CD14-positive monocyte (primary cell): ENCODE measurements at regions not wholly inside any gene's neighbourhood (a gene's known extent, or its start where the extent isn't known, plus 50 kb on each side); places are given as distances from the start of the nearest gene placed in this dataset.
A peak's percentile ranks its signal among the peaks of the same experiment; 100 is the strongest.

Experiments
- DNase-seq, 3 donors: peaks; one replicate each; pipeline ENCODE4 v3.0.0-alpha.2; 2011 to 2022
- H2AFZ ChIP-seq: 2 replicates; pipeline ENCODE4 v1.6.0; 2012; ENCODE audit warnings: mild to moderate bottlenecking, low read depth, low read length, inconsistent platforms; ENCODE audit not compliant: insufficient read depth, poor library complexity, severe bottlenecking
- H3K27ac ChIP-seq, 2 donors: 1 replicate in 1 of 2; 2 replicates in 1 of 2; pipeline ENCODE4 v1.5.1; 2012 to 2013; ENCODE audit warnings: low read length in 2 of 2, control low read depth in 1 of 2, inconsistent platforms in 1 of 2, low read depth in 1 of 2, mild to moderate bottlenecking in 1 of 2
- H3K27me3 ChIP-seq, 2 donors: one replicate each; pipeline versions ENCODE4 v1.6.0 to v1.6.1; 2011 to 2013; ENCODE audit warnings: low read length in 2 of 2; ENCODE audit not compliant: control insufficient read depth in 2 of 2, insufficient read depth in 2 of 2
- H3K36me3 ChIP-seq, 2 donors: replicated peaks in 1 of 2; 1 replicate in 1 of 2; 2 replicates in 1 of 2; pipeline versions ENCODE4 v1.5.1 to v1.6.1; 2012 to 2013; ENCODE audit warnings: low read length in 2 of 2, control low read depth in 1 of 2, inconsistent platforms in 1 of 2, mild to moderate bottlenecking in 1 of 2; ENCODE audit not compliant: insufficient read depth in 2 of 2, control insufficient read depth in 1 of 2
- H3K4me1 ChIP-seq, 2 donors: 1 replicate in 1 of 2; 2 replicates in 1 of 2; pipeline versions ENCODE4 v1.5.1 to v1.6.1; 2012 to 2013; ENCODE audit warnings: low read length in 2 of 2, control low read depth in 1 of 2, inconsistent platforms in 1 of 2, mild to moderate bottlenecking in 1 of 2, moderate library complexity in 1 of 2; ENCODE audit not compliant: insufficient read depth in 2 of 2, control insufficient read depth in 1 of 2
- H3K4me2 ChIP-seq: replicated peaks from 2 replicates; pipeline ENCODE3; 2012; ENCODE audit warnings: low read length, moderate library complexity, mild to moderate bottlenecking; ENCODE audit not compliant: poor library complexity, severe bottlenecking; ENCODE audit errors: extremely low read depth
- H3K4me3 ChIP-seq, 3 experiments: fragments of 200-600 bp in 1 of 3; sonication (generic) in 1 of 3; replicated peaks in 1 of 3; 1 replicate in 2 of 3; 2 replicates in 1 of 3; pipeline ENCODE4 v1.5.1; 2011 to 2013; ENCODE audit warnings: low read length in 3 of 3, mild to moderate bottlenecking in 3 of 3, control low read depth in 2 of 3, low read depth in 2 of 3, inconsistent platforms in 1 of 3, moderate library complexity in 1 of 3
- H3K79me2 ChIP-seq: 2 replicates; pipeline ENCODE4 v1.6.0; 2012; ENCODE audit warnings: mild to moderate bottlenecking, control low read depth, inconsistent platforms, low read length, moderate library complexity; ENCODE audit not compliant: insufficient read depth
- H3K9ac ChIP-seq: 2 replicates; pipeline ENCODE4 v1.6.0; 2017; ENCODE audit warnings: low read length, mild to moderate bottlenecking; ENCODE audit not compliant: insufficient read depth, poor library complexity, severe bottlenecking
- H3K9me3 ChIP-seq, 2 donors: replicated peaks in 1 of 2; 1 replicate in 1 of 2; 2 replicates in 1 of 2; pipeline versions ENCODE4 v1.5.1 to v1.6.1; 2012 to 2013; ENCODE audit warnings: low read length in 2 of 2, control low read depth in 1 of 2; ENCODE audit not compliant: control insufficient read depth in 1 of 2, insufficient read depth in 1 of 2
- H4K20me1 ChIP-seq: 2 replicates; pipeline ENCODE4 v1.6.0; 2012; ENCODE audit warnings: mild to moderate bottlenecking, low read length, control low read depth, moderate library complexity; ENCODE audit not compliant: insufficient read depth
- H3K27ac Mint-ChIP-seq, 7 donors: one replicate each; pipeline ENCODE4 v1.8.0; 2020; ENCODE audit warnings: mild to moderate bottlenecking in 7 of 7, mixed read lengths in 7 of 7, moderate library complexity in 6 of 7, inconsistent platforms in 2 of 7
- H3K27me3 Mint-ChIP-seq, 3 donors: one replicate each; pipeline ENCODE4 v1.8.0; 2021 to 2022; ENCODE audit warnings: low read depth in 3 of 3, mild to moderate bottlenecking in 3 of 3, mixed read lengths in 3 of 3, moderate library complexity in 3 of 3, inconsistent platforms in 1 of 3
- H3K36me3 Mint-ChIP-seq, 2 donors: one replicate each; pipeline ENCODE4 v1.8.0; 2020; ENCODE audit warnings: mixed read lengths in 2 of 2, inconsistent platforms in 1 of 2, mild to moderate bottlenecking in 1 of 2
- H3K4me1 Mint-ChIP-seq: one replicate; pipeline ENCODE4 v1.8.0; 2020; ENCODE audit warnings: mild to moderate bottlenecking, mixed read lengths
- H3K4me3 Mint-ChIP-seq, 2 donors: one replicate each; pipeline ENCODE4 v1.8.0; 2020; ENCODE audit warnings: mild to moderate bottlenecking in 2 of 2, mixed read lengths in 2 of 2, moderate library complexity in 1 of 2
- H3K9me3 Mint-ChIP-seq, 7 donors: one replicate each; pipeline ENCODE4 v1.8.0; 2020 to 2022; ENCODE audit warnings: mixed read lengths in 7 of 7, mild to moderate bottlenecking in 6 of 7, moderate library complexity in 6 of 7, inconsistent platforms in 2 of 7
- WGBS: methylation state at CpG from one replicate; pipeline ENCODE4 v1.1.5; 2013; ENCODE audit warnings: missing lambda C conversion rate; ENCODE audit not compliant: insufficient coverage; 5-methylcytosine and 5-hydroxymethylcytosine counted together
- intact Hi-C, 2 donors: fragments of 100-400 bp; cut with micrococcal nuclease; formaldehyde crosslinking; loops; one replicate each; pipeline versions ENCODE4 v1.15.0 to v1.15.1; 2023
- TF ChIP-seq, protein P1 (sequence below): fragments of 200-600 bp; IDR thresholded peaks from one replicate; pipeline ENCODE4 v1.8.0; 2022; ENCODE audit warnings: antibody characterized with exemption, mild to moderate bottlenecking

DNA sequence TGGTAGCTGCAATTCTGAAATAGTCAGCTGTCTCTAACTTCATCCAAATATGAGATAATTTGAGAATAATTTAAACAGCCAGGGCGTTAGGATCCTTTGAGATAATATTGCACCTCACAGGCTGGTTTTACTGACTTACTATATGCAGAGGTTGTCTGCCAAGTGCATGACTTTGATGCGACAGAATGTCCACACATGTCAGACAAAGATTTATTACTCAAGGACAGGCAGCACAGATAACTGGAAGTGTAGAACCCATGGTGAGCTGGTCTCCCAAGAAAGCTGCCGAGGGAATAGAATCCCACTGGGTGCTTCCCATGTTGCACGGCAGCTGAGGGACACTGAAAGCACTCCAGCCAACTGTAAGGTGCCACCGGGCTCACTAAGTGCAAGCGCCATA lies 166.2 kb upstream of the GALNTL6 start:
- Mint-ChIP-seq H3K9me3 (peaks cover 0 to 11% (median 2%) of the 10 kb centered on the region in 7 donors), H3K27me3 (no peaks in the 10 kb centered on the region), H3K4me1 (peaks cover 13% of the 10 kb centered on the region), H3K27ac (no peak overlapping the region), H3K36me3 (no peaks in the 10 kb centered on the region), H3K4me3 (no peak overlapping the region)
- Histone ChIP-seq H3K4me1 (no peaks in the 10 kb centered on the region), H3K4me2 (no peak overlapping the region), H3K36me3 (no peaks in the 10 kb centered on the region), H3K9ac (no peak overlapping the region), H3K27ac (no peak overlapping the region), H3K4me3 (no peak overlapping the region), H3K27me3 (no peaks in the 10 kb centered on the region), H3K79me2 (no peaks in the 10 kb centered on the region), H3K9me3 (peaks cover 0 to 8% of the 10 kb centered on the region in 2 donors), H4K20me1 (no peaks in the 10 kb centered on the region), H2AFZ (no peak overlapping the region)
- 92% methylated on average over 5 of the region's 6 CpGs for WGBS
- DNase-seq: no peak
- TF ChIP-seq, protein P1, sequence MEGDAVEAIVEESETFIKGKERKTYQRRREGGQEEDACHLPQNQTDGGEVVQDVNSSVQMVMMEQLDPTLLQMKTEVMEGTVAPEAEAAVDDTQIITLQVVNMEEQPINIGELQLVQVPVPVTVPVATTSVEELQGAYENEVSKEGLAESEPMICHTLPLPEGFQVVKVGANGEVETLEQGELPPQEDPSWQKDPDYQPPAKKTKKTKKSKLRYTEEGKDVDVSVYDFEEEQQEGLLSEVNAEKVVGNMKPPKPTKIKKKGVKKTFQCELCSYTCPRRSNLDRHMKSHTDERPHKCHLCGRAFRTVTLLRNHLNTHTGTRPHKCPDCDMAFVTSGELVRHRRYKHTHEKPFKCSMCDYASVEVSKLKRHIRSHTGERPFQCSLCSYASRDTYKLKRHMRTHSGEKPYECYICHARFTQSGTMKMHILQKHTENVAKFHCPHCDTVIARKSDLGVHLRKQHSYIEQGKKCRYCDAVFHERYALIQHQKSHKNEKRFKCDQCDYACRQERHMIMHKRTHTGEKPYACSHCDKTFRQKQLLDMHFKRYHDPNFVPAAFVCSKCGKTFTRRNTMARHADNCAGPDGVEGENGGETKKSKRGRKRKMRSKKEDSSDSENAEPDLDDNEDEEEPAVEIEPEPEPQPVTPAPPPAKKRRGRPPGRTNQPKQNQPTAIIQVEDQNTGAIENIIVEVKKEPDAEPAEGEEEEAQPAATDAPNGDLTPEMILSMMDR: no peak
- intact Hi-C loops: no loop called here

DNA sequence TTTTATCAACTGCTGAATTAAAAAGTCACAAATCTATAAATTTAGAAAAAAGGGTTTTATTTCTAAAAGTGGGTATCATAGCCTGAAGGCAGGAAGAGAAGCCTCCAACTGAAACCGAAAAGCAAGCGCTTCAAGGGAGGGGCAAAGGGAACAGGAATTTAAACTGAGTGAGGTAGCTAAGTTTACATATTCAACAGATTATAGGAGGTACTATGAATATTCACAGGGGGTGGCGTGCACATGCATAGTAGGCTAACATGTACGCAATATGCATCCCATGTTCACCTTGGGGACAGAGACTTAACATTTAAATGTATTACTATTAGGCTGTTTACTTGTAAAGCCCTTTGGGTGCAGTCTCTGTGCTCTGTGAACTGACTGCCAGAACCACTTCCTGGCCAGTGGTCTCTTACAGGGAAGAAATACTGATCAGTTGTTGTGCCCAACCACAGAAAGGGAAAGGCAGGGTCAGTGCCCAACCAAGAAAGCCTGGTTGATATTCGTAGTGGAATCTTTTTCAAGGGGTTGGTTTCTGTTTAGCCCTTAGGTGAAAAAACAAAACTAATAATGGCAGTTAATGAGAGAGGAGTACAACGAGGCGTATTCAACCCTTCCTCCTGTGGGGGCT lies 168.7 kb upstream of the GALNTL6 start:
- Mint-ChIP-seq H3K9me3 (peaks cover 0 to 12% (median 0%) of the 10 kb centered on the region in 7 donors), H3K27ac (peak overlapping the region in 2 of 7 donors; percentile 18 to 54), H3K4me3 (peak overlapping the region; percentile 54 to 76), H3K4me1 (peaks cover 17% of the 10 kb centered on the region), H3K36me3 (no peaks in the 10 kb centered on the region), H3K27me3 (no peaks in the 10 kb centered on the region)
- Histone ChIP-seq H3K4me3 (peak overlapping the region; percentile 3 to 61 (median 19)), H3K4me1 (no peaks in the 10 kb centered on the region), H3K9ac (no peak overlapping the region), H2AFZ (peak overlapping the region; percentile 67), H3K27me3 (no peaks in the 10 kb centered on the region), H3K79me2 (no peaks in the 10 kb centered on the region), H4K20me1 (no peaks in the 10 kb centered on the region), H3K36me3 (no peaks in the 10 kb centered on the region), H3K4me2 (peak overlapping the region; percentile 63), H3K27ac (no peak overlapping the region), H3K9me3 (no peaks in the 10 kb centered on the region)
- WGBS: no CpG with 5 or more reads among the region's 7 CpGs
- intact Hi-C loops: no loop called here
- no peak for DNase-seq
- TF ChIP-seq, protein P1: no peak
